ENCODE measurements at regions not wholly inside any gene's neighbourhood (a gene's known extent, or its start where the extent isn't known, plus 50 kb on each side); places are given as distances from the start of the nearest gene placed in this dataset.

- no peak for TF ChIP-seq CTCF (IDR thresholded peaks at IDR 0.05; ENCODE audit: control insufficient read depth, insufficient read depth, low read depth, low read length, missing control alignments)
- no peak for DNase-seq (ENCODE audit: low read depth)
- H3K4me3 ChIP-seq (ENCODE audit: control insufficient read depth, low read depth, low read length): no peak overlapping the region
Observed at GRCh38 chr6:170018936-170019817, 267.8 kb downstream of the ERMARD start.

DNA sequence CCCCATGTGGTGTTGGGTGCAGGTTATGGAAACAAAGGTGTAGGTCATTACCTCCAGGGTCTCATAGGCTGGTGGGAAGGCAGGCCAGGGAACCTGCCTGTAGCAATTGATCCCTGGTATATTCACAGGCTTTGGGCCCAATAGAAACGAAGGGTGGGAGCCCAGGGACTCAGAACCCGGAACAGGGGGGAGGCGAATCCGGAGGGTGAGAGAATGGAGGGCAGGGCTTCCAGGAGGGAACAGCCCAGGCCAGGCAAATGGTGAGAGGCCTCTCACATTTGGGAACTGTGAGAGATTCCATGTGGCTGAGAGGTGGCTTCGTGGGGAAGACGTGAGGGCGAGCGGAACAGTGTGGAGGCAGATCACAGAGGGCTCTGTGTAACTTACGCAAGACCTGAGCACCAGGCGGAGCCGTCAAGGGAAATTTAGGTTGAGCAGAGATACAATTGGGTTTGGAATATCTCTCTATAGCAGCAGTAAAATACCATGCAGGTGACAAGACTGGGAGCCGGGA is 267.1 kb downstream of the ERMARD start:
- TF ChIP-seq CTCF (IDR thresholded peaks at IDR 0.05; ENCODE audit: control insufficient read depth, insufficient read depth, low read depth, low read length, missing control alignments): no peak
- DNase-seq (ENCODE audit: low read depth): no peak
- H3K4me3 ChIP-seq (ENCODE audit: control insufficient read depth, low read depth, low read length): no peak overlapping the region

DNA sequence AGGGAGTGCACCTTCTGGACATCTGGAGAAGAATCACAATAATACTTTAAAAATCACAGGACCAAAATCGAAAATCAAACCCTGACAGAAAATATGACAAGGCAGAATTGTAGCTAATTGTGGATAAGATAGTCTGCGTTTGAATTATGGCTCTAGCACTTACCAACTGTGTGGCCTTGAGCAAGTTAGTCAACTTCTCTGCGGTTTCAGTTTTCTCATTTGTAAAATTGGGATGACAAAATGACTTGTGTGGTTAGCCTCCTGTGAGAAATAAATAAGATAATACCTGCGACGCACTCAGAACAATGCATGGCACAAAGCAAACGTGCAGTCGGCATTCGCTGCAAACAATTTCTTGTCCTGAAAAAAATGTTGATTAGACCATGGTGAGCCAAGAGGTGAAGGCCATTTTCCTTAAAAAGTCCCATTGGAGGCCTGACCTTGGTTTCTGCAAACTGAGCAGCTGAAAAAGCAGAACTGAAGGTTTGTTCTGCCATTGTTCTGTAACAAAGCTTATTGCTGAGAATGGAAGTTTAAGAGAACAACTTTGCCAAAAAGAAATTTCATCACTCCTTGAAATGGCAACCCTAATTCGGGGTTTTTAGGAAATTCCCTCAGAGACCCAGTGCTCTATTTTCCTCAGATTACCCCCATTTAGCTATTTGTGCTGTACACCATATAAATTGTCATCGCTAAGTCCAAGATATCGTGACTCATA is 266.3 kb downstream of the ERMARD start:
- H3K4me3 ChIP-seq (ENCODE audit: control insufficient read depth, low read depth, low read length): no peak overlapping the region
- no peak for TF ChIP-seq CTCF (IDR thresholded peaks at IDR 0.05; ENCODE audit: control insufficient read depth, insufficient read depth, low read depth, low read length, missing control alignments)
- DNase-seq (ENCODE audit: low read depth): no peak

- TF ChIP-seq CTCF (IDR thresholded peaks at IDR 0.05; ENCODE audit: control insufficient read depth, insufficient read depth, low read depth, low read length, missing control alignments): no peak
- H3K4me3 ChIP-seq (ENCODE audit: control insufficient read depth, low read depth, low read length): no peak overlapping the region
- DNase-seq (ENCODE audit: low read depth): no peak
Observed at GRCh38 chr6:170013815-170014214, 262.4 kb downstream of the ERMARD start.

GRCh38 chr6:170012037-170012330 is 260.6 kb downstream of the ERMARD start:
- no peak for DNase-seq (ENCODE audit: low read depth)
- H3K4me3 ChIP-seq (ENCODE audit: control insufficient read depth, low read depth, low read length): no peak overlapping the region
- TF ChIP-seq CTCF (IDR thresholded peaks at IDR 0.05; ENCODE audit: control insufficient read depth, insufficient read depth, low read depth, low read length, missing control alignments): no peak

DNA sequence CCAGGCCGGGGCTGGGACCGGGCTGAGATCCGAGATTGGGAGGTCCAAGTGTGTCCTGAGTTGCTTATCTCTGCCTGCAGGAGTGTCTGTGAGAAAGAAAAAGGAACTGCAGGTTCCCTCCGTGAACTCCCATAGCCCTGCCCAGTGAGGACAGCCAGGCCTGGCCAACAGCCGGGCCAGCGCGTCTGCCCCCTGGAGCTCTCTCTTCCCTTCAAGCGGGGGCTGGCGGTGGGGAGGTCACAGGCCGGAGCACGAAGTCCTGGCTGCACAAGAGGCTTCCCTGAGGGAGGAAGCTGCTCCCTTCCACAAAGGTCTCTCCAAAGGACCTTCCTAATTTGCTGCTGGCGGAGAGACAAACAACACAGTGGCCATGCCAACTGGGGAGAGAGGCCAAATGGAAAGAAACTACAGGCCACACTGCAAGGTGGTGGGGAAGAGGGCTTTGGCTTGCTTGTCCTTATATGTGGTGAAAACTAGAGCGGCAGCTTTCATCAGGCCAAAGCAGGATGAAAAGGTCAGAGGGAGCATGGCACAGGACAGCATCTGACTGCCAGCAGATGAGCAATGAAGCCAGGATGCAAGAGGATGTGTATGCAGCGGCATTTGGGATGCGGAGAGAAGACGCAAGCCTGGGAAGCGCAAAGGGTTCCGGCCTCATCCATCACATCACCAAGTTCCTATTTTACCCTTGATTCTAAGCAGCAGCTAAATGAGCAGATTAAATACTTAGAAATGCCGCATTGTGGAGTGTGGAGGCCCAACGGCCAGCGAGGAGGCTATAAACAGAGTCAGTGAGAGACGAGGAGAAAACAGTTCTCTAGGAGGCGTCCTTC is 260.0 kb downstream of the ERMARD start:
- no peak overlapping the region for H3K4me3 ChIP-seq (ENCODE audit: control insufficient read depth, low read depth, low read length)
- DNase-seq (ENCODE audit: low read depth): no peak
- no peak for TF ChIP-seq CTCF (IDR thresholded peaks at IDR 0.05; ENCODE audit: control insufficient read depth, insufficient read depth, low read depth, low read length, missing control alignments)
